Nephron (organoid): ENCODE measurements at regions not wholly inside any gene's neighbourhood (a gene's known extent, or its start where the extent isn't known, plus 50 kb on each side); places are given as distances from the start of the nearest gene placed in this dataset.
A peak's percentile ranks its signal among the peaks of the same experiment; 100 is the strongest.

Source experiments
- H3K27ac Mint-ChIP-seq, 3 experiments: 2 replicates each; pipeline ENCODE4 v1.8.0; 2020; ENCODE audit warnings: mixed read lengths in 3 of 3, mild to moderate bottlenecking in 2 of 3, moderate library complexity in 1 of 3
- H3K27me3 Mint-ChIP-seq: 2 replicates; pipeline ENCODE4 v1.8.0; 2021; ENCODE audit warnings: low read depth, mild to moderate bottlenecking, moderate library complexity, mixed read lengths
- H3K36me3 Mint-ChIP-seq: 2 replicates; pipeline ENCODE4 v1.8.0; 2020; ENCODE audit warnings: low read depth, mixed read lengths
- H3K4me1 Mint-ChIP-seq: 2 replicates; pipeline ENCODE4 v1.8.0; 2020; ENCODE audit warnings: mixed read lengths
- H3K4me3 Mint-ChIP-seq, 3 experiments: 2 replicates each; pipeline ENCODE4 v1.8.0; 2020; ENCODE audit warnings: mild to moderate bottlenecking in 3 of 3, mixed read lengths in 3 of 3, moderate library complexity in 2 of 3
- H3K9me3 Mint-ChIP-seq: 2 replicates; pipeline ENCODE4 v1.8.0; 2020; ENCODE audit warnings: mixed read lengths
- TF ChIP-seq, protein P1 (sequence below), 3 experiments: fragments of 200-600 bp; sonication (generic); IDR thresholded peaks; one replicate each; pipeline ENCODE4 v1.5.0; 2021; ENCODE audit warnings: antibody characterized with exemption in 3 of 3; ENCODE audit not compliant: unreplicated experiment in 3 of 3

DNA sequence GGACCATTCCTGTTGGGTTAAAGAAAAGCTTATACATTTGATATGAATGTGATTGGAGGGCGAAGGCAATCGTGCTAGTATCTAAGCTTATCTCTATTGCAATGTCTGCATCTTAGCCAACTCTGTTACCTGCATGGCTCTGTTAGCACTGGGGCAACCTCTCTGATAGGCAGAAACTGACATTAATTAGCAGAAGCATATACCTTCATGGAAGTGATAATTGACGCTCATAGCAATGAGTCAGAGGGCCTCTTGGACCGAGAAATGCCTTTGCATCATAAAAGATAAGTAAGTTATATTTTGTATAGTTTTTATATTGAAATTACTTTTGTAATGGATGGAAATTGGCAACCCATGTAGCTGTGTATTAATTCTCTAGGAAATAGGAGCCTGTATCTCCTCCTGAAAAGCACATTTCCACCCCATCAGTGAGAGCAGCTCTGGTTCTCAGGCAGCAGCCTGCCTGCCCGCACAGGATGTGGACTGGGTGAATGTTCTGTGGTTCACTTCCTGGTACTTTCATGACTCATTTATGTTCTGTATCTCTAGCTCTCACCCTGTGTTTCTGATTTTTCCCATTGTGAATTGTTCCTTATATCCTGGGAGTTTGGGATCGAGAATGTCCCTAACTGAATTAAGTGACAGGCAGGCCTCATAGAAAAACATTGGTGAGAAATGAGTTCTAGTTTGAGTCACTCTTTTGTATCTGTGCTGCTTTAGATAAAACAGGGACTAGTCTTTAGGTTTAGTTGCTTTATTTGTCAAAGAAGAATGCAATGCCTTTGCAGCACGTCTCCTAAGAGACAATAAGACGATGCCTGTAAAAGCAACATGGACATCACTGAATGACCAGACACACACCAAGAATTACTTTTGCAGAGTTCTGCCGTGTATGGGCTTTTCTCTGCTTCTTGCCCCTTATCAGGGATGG, 344.9 kb downstream of the DCDC2C start:
- H3K27me3 Mint-ChIP-seq: peaks cover 3% of the 10 kb centered on the region
- H3K36me3 Mint-ChIP-seq: no peaks in the 10 kb centered on the region
- no peaks in the 10 kb centered on the region for H3K4me1 Mint-ChIP-seq
- no peak overlapping the region for H3K27ac Mint-ChIP-seq
- TF ChIP-seq, protein P1, sequence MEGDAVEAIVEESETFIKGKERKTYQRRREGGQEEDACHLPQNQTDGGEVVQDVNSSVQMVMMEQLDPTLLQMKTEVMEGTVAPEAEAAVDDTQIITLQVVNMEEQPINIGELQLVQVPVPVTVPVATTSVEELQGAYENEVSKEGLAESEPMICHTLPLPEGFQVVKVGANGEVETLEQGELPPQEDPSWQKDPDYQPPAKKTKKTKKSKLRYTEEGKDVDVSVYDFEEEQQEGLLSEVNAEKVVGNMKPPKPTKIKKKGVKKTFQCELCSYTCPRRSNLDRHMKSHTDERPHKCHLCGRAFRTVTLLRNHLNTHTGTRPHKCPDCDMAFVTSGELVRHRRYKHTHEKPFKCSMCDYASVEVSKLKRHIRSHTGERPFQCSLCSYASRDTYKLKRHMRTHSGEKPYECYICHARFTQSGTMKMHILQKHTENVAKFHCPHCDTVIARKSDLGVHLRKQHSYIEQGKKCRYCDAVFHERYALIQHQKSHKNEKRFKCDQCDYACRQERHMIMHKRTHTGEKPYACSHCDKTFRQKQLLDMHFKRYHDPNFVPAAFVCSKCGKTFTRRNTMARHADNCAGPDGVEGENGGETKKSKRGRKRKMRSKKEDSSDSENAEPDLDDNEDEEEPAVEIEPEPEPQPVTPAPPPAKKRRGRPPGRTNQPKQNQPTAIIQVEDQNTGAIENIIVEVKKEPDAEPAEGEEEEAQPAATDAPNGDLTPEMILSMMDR (IDR thresholded peaks at IDR 0.05; ENCODE audit: unreplicated experiment in 3 of 3): no peak
- no peak overlapping the region for H3K4me3 Mint-ChIP-seq
- peaks cover 8% of the 10 kb centered on the region for H3K9me3 Mint-ChIP-seq

DNA sequence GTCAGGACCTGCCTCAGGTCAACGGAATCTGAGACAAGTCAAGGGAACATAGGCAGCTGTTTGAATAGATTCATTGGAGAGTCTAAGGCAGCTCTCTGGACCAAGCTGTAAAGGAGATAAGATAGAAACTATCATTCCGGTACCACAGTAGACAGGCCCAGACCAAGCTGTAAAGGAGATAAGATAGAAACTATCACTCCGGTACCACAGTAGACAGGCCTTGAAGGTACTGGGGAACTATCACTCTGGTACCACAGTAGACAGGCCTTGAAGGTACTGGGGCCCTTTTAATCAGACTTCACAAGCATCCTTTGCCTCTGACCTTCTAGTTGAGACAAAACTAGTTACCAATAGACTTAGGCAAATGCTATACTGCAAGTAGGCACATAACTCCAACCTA, 346.1 kb downstream of the DCDC2C start:
- TF ChIP-seq, protein P1 (IDR thresholded peaks at IDR 0.05; ENCODE audit: unreplicated experiment in 3 of 3): no peak
- Mint-ChIP-seq H3K27me3 (no peaks in the 10 kb centered on the region), H3K9me3 (peaks cover 4% of the 10 kb centered on the region), H3K27ac (no peak overlapping the region), H3K4me3 (no peak overlapping the region), H3K36me3 (no peaks in the 10 kb centered on the region), H3K4me1 (no peaks in the 10 kb centered on the region)

DNA sequence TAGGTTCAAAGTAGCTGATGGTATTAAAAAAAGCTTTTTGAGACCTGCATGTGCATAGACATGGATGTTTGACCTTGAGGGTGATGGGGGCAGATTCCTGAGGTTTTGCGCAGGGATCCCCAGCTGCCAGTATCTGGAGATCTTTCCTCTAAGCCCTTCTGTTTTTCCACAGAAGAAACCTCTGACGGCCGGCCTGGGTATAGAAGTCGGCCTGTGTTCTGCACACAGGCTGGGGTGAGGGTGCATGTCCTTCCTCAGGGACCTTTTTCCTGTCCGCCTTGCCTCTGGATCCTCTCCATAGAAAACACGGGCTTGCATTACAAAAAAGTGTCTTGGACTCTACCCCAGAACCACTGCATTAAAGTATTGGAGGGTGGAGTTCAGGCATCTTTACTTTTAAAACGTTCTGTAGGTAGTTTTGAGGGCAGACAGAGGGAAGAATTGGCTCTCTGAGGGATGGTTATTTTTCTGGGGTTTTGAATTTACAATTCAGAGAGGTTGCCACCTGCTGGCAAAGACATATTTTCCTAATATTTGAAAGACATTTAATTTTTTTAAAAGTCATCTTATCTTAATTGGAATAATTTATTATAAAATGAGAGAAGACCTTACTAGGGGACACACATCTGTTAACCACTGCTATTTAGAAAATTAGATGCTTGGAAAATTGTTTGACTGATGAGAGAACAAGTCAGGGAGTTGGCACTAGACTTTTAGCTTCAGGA, 350.6 kb downstream of the DCDC2C start:
- no peaks in the 10 kb centered on the region for H3K36me3 Mint-ChIP-seq
- TF ChIP-seq, protein P1 (IDR thresholded peaks at IDR 0.05; ENCODE audit: unreplicated experiment in 3 of 3): peak in 1 of 3 experiments; percentile 30
- peaks cover 14% of the 10 kb centered on the region for H3K9me3 Mint-ChIP-seq
- no peak overlapping the region for H3K27ac Mint-ChIP-seq
- no peaks in the 10 kb centered on the region for H3K27me3 Mint-ChIP-seq
- H3K4me3 Mint-ChIP-seq: no peak overlapping the region
- H3K4me1 Mint-ChIP-seq: no peaks in the 10 kb centered on the region

DNA sequence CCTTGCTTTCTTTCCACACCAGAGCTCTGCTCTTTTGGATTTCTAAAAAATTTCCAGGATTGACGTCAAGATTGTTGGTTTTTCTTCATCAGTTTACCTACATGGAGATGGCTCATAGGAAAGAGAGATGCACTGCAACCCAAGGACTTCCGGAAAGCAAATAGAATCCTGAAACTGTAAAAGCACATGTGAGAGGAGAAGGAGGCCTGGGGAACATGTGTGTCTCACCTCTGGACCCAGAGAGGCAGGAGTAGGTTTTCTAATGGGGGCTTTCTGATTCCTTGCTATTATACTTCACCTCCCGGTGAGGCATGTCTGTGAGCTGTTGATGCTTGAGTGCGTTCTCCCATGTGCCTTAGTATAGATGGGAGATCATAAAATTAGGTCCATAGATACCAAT, 362.8 kb downstream of the DCDC2C start:
- Mint-ChIP-seq H3K9me3 (no peaks in the 10 kb centered on the region), H3K4me1 (no peaks in the 10 kb centered on the region), H3K4me3 (no peak overlapping the region), H3K36me3 (no peaks in the 10 kb centered on the region), H3K27ac (no peak overlapping the region), H3K27me3 (no peaks in the 10 kb centered on the region)
- TF ChIP-seq, protein P1 (IDR thresholded peaks at IDR 0.05; ENCODE audit: unreplicated experiment in 3 of 3): no peak

DNA sequence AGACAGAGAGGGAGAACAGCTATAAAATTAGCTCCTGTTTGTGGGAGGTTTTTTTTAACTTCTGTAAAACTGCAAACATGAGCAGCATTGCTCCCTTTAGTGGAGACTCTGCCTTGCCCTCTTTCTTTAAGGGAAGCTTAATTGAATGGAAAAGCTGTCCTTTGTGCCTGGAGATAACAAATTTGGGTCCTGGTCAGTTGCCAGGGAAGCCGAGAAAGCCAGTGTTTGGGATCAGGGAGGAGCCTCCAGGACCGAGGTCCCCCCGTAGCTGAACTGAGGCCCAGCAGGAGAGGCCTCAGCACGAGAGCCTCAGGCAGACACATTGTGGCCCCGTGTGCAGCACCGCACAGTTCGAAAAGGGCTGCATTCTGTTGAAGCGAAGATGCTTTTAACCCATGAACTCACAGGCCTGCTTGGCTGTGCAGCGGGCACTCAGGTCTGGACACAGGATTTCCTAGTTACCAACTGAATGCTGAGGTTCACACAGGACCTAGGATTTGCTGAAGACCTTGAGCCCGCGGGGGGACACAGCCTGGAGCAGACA, 369.7 kb downstream of the DCDC2C start:
- no peaks in the 10 kb centered on the region for H3K9me3 Mint-ChIP-seq
- peaks cover 9% of the 10 kb centered on the region for H3K4me1 Mint-ChIP-seq
- TF ChIP-seq, protein P1 (IDR thresholded peaks at IDR 0.05; ENCODE audit: unreplicated experiment in 3 of 3): no peak
- H3K27me3 Mint-ChIP-seq: peaks cover 6% of the 10 kb centered on the region
- H3K36me3 Mint-ChIP-seq: no peaks in the 10 kb centered on the region
- H3K4me3 Mint-ChIP-seq: no peak overlapping the region
- H3K27ac Mint-ChIP-seq: no peak overlapping the region
